Upper lobe of left lung (tissue), 4 donors: ENCODE measurements at regions not wholly inside any gene's neighbourhood (a gene's known extent, or its start where the extent isn't known, plus 50 kb on each side); places are given as distances from the start of the nearest gene placed in this dataset.

Source experiments
- EP300 ChIP-seq, 4 donors: sonication (generic); formaldehyde crosslinking; IDR thresholded peaks; one replicate each; pipeline ENCODE4 v1.5.1; 2017; ENCODE audit warnings: antibody characterized with exemption in 4 of 4, control low read depth in 2 of 4
- TF ChIP-seq, protein P1 (sequence below), 6 experiments: fragments of 450-650 bp in 4 of 6; fragments of 200-600 bp in 2 of 6; sonication (generic) in 2 of 6; IDR thresholded peaks; one replicate each; pipeline ENCODE4 v1.5.1; 2016 to 2019; ENCODE audit warnings: antibody characterized with exemption in 6 of 6

DNA sequence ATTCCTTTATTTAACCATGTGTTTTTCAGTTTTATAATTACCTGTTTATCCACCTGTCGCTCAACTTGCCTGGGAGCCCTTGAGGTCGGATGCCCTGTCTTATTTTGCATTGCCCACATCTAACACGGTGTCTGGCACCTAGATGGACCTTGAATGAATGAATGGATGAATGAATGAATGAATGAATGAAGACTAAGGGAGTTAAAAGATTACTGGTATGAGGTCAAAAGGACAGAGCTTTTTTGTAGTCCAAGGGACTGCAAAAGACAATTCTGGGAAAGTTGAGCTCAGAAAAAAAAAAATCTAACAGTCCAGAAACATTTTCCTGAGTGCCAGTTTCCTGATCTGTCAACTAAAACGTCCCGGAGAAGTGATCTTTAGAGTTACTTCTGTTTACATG lies 244.6 kb upstream of the MYOCD start:
- no peak for TF ChIP-seq EP300 (IDR thresholded peaks at IDR 0.05)
- TF ChIP-seq, protein P1, sequence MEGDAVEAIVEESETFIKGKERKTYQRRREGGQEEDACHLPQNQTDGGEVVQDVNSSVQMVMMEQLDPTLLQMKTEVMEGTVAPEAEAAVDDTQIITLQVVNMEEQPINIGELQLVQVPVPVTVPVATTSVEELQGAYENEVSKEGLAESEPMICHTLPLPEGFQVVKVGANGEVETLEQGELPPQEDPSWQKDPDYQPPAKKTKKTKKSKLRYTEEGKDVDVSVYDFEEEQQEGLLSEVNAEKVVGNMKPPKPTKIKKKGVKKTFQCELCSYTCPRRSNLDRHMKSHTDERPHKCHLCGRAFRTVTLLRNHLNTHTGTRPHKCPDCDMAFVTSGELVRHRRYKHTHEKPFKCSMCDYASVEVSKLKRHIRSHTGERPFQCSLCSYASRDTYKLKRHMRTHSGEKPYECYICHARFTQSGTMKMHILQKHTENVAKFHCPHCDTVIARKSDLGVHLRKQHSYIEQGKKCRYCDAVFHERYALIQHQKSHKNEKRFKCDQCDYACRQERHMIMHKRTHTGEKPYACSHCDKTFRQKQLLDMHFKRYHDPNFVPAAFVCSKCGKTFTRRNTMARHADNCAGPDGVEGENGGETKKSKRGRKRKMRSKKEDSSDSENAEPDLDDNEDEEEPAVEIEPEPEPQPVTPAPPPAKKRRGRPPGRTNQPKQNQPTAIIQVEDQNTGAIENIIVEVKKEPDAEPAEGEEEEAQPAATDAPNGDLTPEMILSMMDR (IDR thresholded peaks at IDR 0.05), result no peak
